ENCODE measurements at regions not wholly inside any gene's neighbourhood (a gene's known extent, or its start where the extent isn't known, plus 50 kb on each side); places are given as distances from the start of the nearest gene placed in this dataset.

GRCh38 chr6:103356531-103356930, 1503.2 kb downstream of the HACE1 start:
- TF ChIP-seq FOXM1 (IDR thresholded peaks at IDR 0.05; ENCODE audit: borderline replicate concordance), result no peak
- no peak for TF ChIP-seq HDGF (IDR thresholded peaks at IDR 0.05; ENCODE audit: borderline replicate concordance)
- no peak for TF ChIP-seq SUZ12 (IDR thresholded peaks at IDR 0.05)
- TF ChIP-seq FOXA1 (IDR thresholded peaks at IDR 0.05), result no peak
- TF ChIP-seq SP1 (IDR thresholded peaks at IDR 0.05), result no peak
- no peak for TF ChIP-seq BHLHE40 (IDR thresholded peaks at IDR 0.05; ENCODE audit: borderline replicate concordance)
- TF ChIP-seq LEF1 (IDR thresholded peaks at IDR 0.05; ENCODE audit: borderline replicate concordance), result no peak
- TF ChIP-seq L3MBTL2 (conservative IDR thresholded peaks at IDR 0.05), result no peak
- TF ChIP-seq ZNF384 (IDR thresholded peaks at IDR 0.05), result no peak
- TF ChIP-seq FOXK2 (IDR thresholded peaks at IDR 0.05), result no peak
- TF ChIP-seq ARNT (IDR thresholded peaks at IDR 0.05), result no peak
- TF ChIP-seq, protein P1, sequence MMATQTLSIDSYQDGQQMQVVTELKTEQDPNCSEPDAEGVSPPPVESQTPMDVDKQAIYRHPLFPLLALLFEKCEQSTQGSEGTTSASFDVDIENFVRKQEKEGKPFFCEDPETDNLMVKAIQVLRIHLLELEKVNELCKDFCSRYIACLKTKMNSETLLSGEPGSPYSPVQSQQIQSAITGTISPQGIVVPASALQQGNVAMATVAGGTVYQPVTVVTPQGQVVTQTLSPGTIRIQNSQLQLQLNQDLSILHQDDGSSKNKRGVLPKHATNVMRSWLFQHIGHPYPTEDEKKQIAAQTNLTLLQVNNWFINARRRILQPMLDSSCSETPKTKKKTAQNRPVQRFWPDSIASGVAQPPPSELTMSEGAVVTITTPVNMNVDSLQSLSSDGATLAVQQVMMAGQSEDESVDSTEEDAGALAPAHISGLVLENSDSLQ (IDR thresholded peaks at IDR 0.05), result no peak
- TF ChIP-seq ELF4 (IDR thresholded peaks at IDR 0.05), result no peak
